T-cell (primary cell): ENCODE measurements at regions not wholly inside any gene's neighbourhood (a gene's known extent, or its start where the extent isn't known, plus 50 kb on each side); places are given as distances from the start of the nearest gene placed in this dataset.
"Not testable (repeated sequence)": the region's sequence is repeated elsewhere in the genome, so short reads cannot be mapped to it uniquely, and the experiment has no call there.

ENCODE experiments used
- ATAC-seq, 4 experiments: fragments of 200-7000 bp in 3 of 4; fragments of 150-1000 bp in 1 of 4; cut with Tn5 transposase; replicated peaks in 1 of 4; 1 replicate in 3 of 4; 2 replicates in 1 of 4; pipeline ENCODE4 v1.10.0; 2021; ENCODE audit warnings: moderate library complexity in 3 of 4, mild to moderate bottlenecking in 2 of 4, moderate number of reproducible peaks in 1 of 4
- CTCF ChIA-PET, 2 donors: fragments of 300-600 bp; sonication (Branson Sonifier 250); formaldehyde crosslinking; loops; one replicate each; lab custom pipeline; 2022; ENCODE audit warnings: antibody characterized with exemption in 2 of 2; lab: Charles Lee
- POLR2A ChIA-PET, 2 donors: fragments of 300-600 bp; sonication (Branson Sonifier 250); formaldehyde crosslinking; loops; one replicate each; lab custom pipeline; 2022; ENCODE audit warnings: antibody characterized with exemption in 2 of 2; lab: Charles Lee
- DNase-seq, 35 experiments: peaks; one replicate each; pipeline versions ENCODE4 v3.0.0 to v3.0.0-alpha.2; 2013 to 2023
- H3K27ac ChIP-seq: one replicate; pipeline ENCODE4 v1.5.1; 2013; ENCODE audit warnings: low read length
- H3K27me3 ChIP-seq, 2 experiments: replicated peaks in 1 of 2; 1 replicate in 1 of 2; 2 replicates in 1 of 2; pipeline versions ENCODE4 v1.6.1 to v1.7.0; 2013; ENCODE audit warnings: low read length in 1 of 2, mixed read lengths in 1 of 2; ENCODE audit not compliant: control insufficient read depth in 2 of 2, insufficient read depth in 2 of 2; ENCODE audit errors: extremely low read depth in 1 of 2
- H3K36me3 ChIP-seq, 2 donors: 1 replicate in 1 of 2; 2 replicates in 1 of 2; pipeline versions ENCODE4 v1.6.1 to v1.7.0; 2013; ENCODE audit warnings: low read length in 1 of 2; ENCODE audit not compliant: control insufficient read depth in 2 of 2, insufficient read depth in 1 of 2; ENCODE audit errors: extremely low read depth in 1 of 2
- H3K4me1 ChIP-seq, 2 experiments: 1 replicate in 1 of 2; 2 replicates in 1 of 2; pipeline versions ENCODE4 v1.6.1 to v1.7.0; 2013; ENCODE audit warnings: low read length in 2 of 2, mixed read lengths in 1 of 2; ENCODE audit not compliant: insufficient read depth in 2 of 2, control insufficient read depth in 1 of 2; ENCODE audit errors: extremely low read depth in 1 of 2
- H3K4me3 ChIP-seq, 2 donors: 1 replicate in 1 of 2; 2 replicates in 1 of 2; pipeline versions ENCODE4 v1.5.1 to v1.7.0; 2013; ENCODE audit warnings: mild to moderate bottlenecking in 2 of 2, low read length in 1 of 2, moderate library complexity in 1 of 2; ENCODE audit not compliant: control insufficient read depth in 1 of 2; ENCODE audit errors: extremely low read depth in 1 of 2
- H3K9me3 ChIP-seq: 2 replicates; pipeline ENCODE4 v1.7.0; 2013
- H3K27ac Mint-ChIP-seq, 2 donors: one replicate each; pipeline ENCODE4 v1.8.0; 2020 to 2021; ENCODE audit warnings: mild to moderate bottlenecking in 2 of 2, mixed read lengths in 2 of 2
- H3K27me3 Mint-ChIP-seq, 2 donors: one replicate each; pipeline ENCODE4 v1.8.0; 2021 to 2022; ENCODE audit warnings: mixed read lengths in 2 of 2
- H3K36me3 Mint-ChIP-seq: one replicate; pipeline ENCODE4 v1.8.0; 2021; ENCODE audit warnings: mixed read lengths
- H3K4me1 Mint-ChIP-seq, 3 donors: one replicate each; pipeline ENCODE4 v1.8.0; 2020 to 2022; ENCODE audit warnings: mixed read lengths in 3 of 3, mild to moderate bottlenecking in 1 of 3
- H3K4me3 Mint-ChIP-seq, 3 donors: one replicate each; pipeline ENCODE4 v1.8.0; 2020 to 2022; ENCODE audit warnings: mild to moderate bottlenecking in 3 of 3, mixed read lengths in 3 of 3, moderate library complexity in 3 of 3
- H3K9me3 Mint-ChIP-seq, 3 donors: one replicate each; pipeline ENCODE4 v1.8.0; 2020 to 2022; ENCODE audit warnings: mixed read lengths in 3 of 3
- WGBS: methylation state at CpG from one replicate; pipeline ENCODE4 v1.1.5; 2013; ENCODE audit warnings: missing lambda C conversion rate; ENCODE audit not compliant: insufficient coverage; 5-methylcytosine and 5-hydroxymethylcytosine counted together

GRCh38 chrX:129323115-129323514 lies 200.2 kb downstream of the SMARCA1 start:
- ChIA-PET POLR2A (no interaction called here), CTCF (no interaction called here)
- ATAC-seq: no peak
- Histone ChIP-seq H3K27ac (no peak overlapping the region), H3K27me3 (no peaks in the 10 kb centered on the region), H3K9me3 (no peaks in the 10 kb centered on the region), H3K4me1 (no peaks in the 10 kb centered on the region), H3K4me3 (no peak overlapping the region), H3K36me3 (no peaks in the 10 kb centered on the region)
- peaks cover 0 to 5% (median 0%) of the 10 kb centered on the region in 3 donors for H3K9me3 Mint-ChIP-seq
- H3K4me1 Mint-ChIP-seq: no peaks in the 10 kb centered on the region
- WGBS: 60% methylated on average over 1 of the region's 3 CpGs
- H3K36me3 Mint-ChIP-seq: no peaks in the 10 kb centered on the region
- no peak for DNase-seq
- H3K27ac Mint-ChIP-seq: no peak overlapping the region
- peaks cover 0 to 13% of the 10 kb centered on the region in 2 donors for H3K27me3 Mint-ChIP-seq
- H3K4me3 Mint-ChIP-seq: no peak overlapping the region

- no peaks in the 10 kb centered on the region for H3K36me3 Mint-ChIP-seq
- DNase-seq (peak in 1 of 35 experiments; percentile 0), ATAC-seq (no peak)
- H3K4me1 Mint-ChIP-seq: no peaks in the 10 kb centered on the region
- no peaks in the 10 kb centered on the region for H3K4me1 ChIP-seq
- CTCF ChIA-PET: interaction anchor here in 1 of 2 donors (0.7 kb wide), 1 partner anchor 50 kb away, joined by 3 read pairs; no protein-coding TSS in a partner anchor
- no peaks in the 10 kb centered on the region for H3K9me3 Mint-ChIP-seq
- H3K4me3 ChIP-seq: no peak overlapping the region
- POLR2A ChIA-PET: no interaction called here
- WGBS: no CpG with 5 or more reads among the region's 1 CpG
- H3K27ac ChIP-seq: no peak overlapping the region
- H3K36me3 ChIP-seq: no peaks in the 10 kb centered on the region
- no peak overlapping the region for H3K27ac Mint-ChIP-seq
- no peaks in the 10 kb centered on the region for H3K27me3 ChIP-seq
- peaks cover 0 to 21% of the 10 kb centered on the region in 2 donors for H3K27me3 Mint-ChIP-seq
- H3K4me3 Mint-ChIP-seq: no peak overlapping the region
- H3K9me3 ChIP-seq: no peaks in the 10 kb centered on the region
These were observed 204.9 kb downstream of the SMARCA1 start for GRCh38 chrX:129318375-129318774.

- H3K9me3 Mint-ChIP-seq: no peaks in the 10 kb centered on the region
- Histone ChIP-seq H3K27ac (no peak overlapping the region), H3K4me3 (no peak overlapping the region), H3K36me3 (no peaks in the 10 kb centered on the region), H3K27me3 (no peaks in the 10 kb centered on the region), H3K9me3 (no peaks in the 10 kb centered on the region), H3K4me1 (no peaks in the 10 kb centered on the region)
- H3K27me3 Mint-ChIP-seq: peaks cover 0 to 21% of the 10 kb centered on the region in 2 donors
- POLR2A ChIA-PET: no interaction called here
- WGBS: no CpG with 5 or more reads among the region's 2 CpGs
- ATAC-seq (no peak), DNase-seq (no peak)
- no peaks in the 10 kb centered on the region for H3K4me1 Mint-ChIP-seq
- CTCF ChIA-PET: no interaction called here
- no peaks in the 10 kb centered on the region for H3K36me3 Mint-ChIP-seq
- H3K4me3 Mint-ChIP-seq: no peak overlapping the region
- H3K27ac Mint-ChIP-seq: no peak overlapping the region
These were observed 206.8 kb downstream of the SMARCA1 start for GRCh38 chrX:129316461-129316860.

- Histone ChIP-seq H3K36me3 (no peaks in the 10 kb centered on the region), H3K27me3 (no peaks in the 10 kb centered on the region), H3K4me3 (no peak overlapping the region), H3K9me3 (no peaks in the 10 kb centered on the region), H3K27ac (no peak overlapping the region), H3K4me1 (no peaks in the 10 kb centered on the region)
- Mint-ChIP-seq H3K4me3 (no peak overlapping the region), H3K9me3 (no peaks in the 10 kb centered on the region), H3K27ac (no peak overlapping the region), H3K36me3 (no peaks in the 10 kb centered on the region), H3K27me3 (peaks cover 0 to 8% of the 10 kb centered on the region in 2 donors), H3K4me1 (no peaks in the 10 kb centered on the region)
- POLR2A ChIA-PET: no interaction called here
- WGBS: no CpG with 5 or more reads among the region's 2 CpGs
- ATAC-seq: no peak
- DNase-seq: no peak
- CTCF ChIA-PET: no interaction called here
These were observed 213.3 kb downstream of the SMARCA1 start for GRCh38 chrX:129310000-129310399.

GRCh38 chrX:129262912-129263311 lies 260.4 kb downstream of the SMARCA1 start:
- Histone ChIP-seq H3K4me1 (no peaks in the 10 kb centered on the region), H3K27ac (no peak overlapping the region), H3K27me3 (no peaks in the 10 kb centered on the region), H3K36me3 (no peaks in the 10 kb centered on the region), H3K9me3 (no peaks in the 10 kb centered on the region), H3K4me3 (no peak overlapping the region)
- Mint-ChIP-seq H3K27me3 (peaks cover 0 to 15% of the 10 kb centered on the region in 2 donors), H3K9me3 (peaks cover 0 to 3% (median 0%) of the 10 kb centered on the region in 3 donors), H3K36me3 (no peaks in the 10 kb centered on the region), H3K4me1 (no peaks in the 10 kb centered on the region), H3K4me3 (no peak overlapping the region), H3K27ac (no peak overlapping the region)
- ChIA-PET POLR2A (no interaction called here), CTCF (no interaction called here)
- no peak for ATAC-seq
- WGBS: 33% methylated on average over 1 of the region's 4 CpGs
- no peak for DNase-seq

- H3K36me3 Mint-ChIP-seq, H3K9me3 Mint-ChIP-seq, H3K4me3 Mint-ChIP-seq: not testable (repeated sequence)
These were observed 267.8 kb downstream of the SMARCA1 start for GRCh38 chrX:129255516-129255915.

GRCh38 chrX:129249563-129249962 lies 273.7 kb downstream of the SMARCA1 start:
- H3K4me3 ChIP-seq: no peak overlapping the region
- no peak overlapping the region for H3K27ac Mint-ChIP-seq
- no peak overlapping the region for H3K4me3 Mint-ChIP-seq
- no peaks in the 10 kb centered on the region for H3K27me3 Mint-ChIP-seq
- H3K27me3 ChIP-seq: no peaks in the 10 kb centered on the region
- H3K4me1 ChIP-seq: no peaks in the 10 kb centered on the region
- no peaks in the 10 kb centered on the region for H3K9me3 ChIP-seq
- no peaks in the 10 kb centered on the region for H3K4me1 Mint-ChIP-seq
- no peak overlapping the region for H3K27ac ChIP-seq
- H3K9me3 Mint-ChIP-seq: no peaks in the 10 kb centered on the region
- no peaks in the 10 kb centered on the region for H3K36me3 Mint-ChIP-seq
- ATAC-seq (no peak), DNase-seq (no peak)
- WGBS: no CpG with 5 or more reads among the region's 3 CpGs
- ChIA-PET CTCF (no interaction called here), POLR2A (no interaction called here)
- no peaks in the 10 kb centered on the region for H3K36me3 ChIP-seq

More at GRCh38 chrX:129255516-129255915, 267.8 kb downstream of the SMARCA1 start:
- H3K27ac ChIP-seq, H3K36me3 ChIP-seq, H3K4me3 ChIP-seq, CTCF ChIA-PET, H3K27me3 ChIP-seq, POLR2A ChIA-PET, ATAC-seq, H3K27ac Mint-ChIP-seq, H3K4me1 Mint-ChIP-seq, H3K4me1 ChIP-seq, DNase-seq, H3K9me3 ChIP-seq: not testable (repeated sequence)
- WGBS: no CpG with 5 or more reads among the region's 5 CpGs
- H3K27me3 Mint-ChIP-seq: peaks cover 0 to 25% of the 10 kb centered on the region in 2 donors
